Ishikawa (cell line): ENCODE measurements at regions not wholly inside any gene's neighbourhood (a gene's known extent, or its start where the extent isn't known, plus 50 kb on each side); places are given as distances from the start of the nearest gene placed in this dataset.

Source experiments
- CEBPB ChIP-seq: IDR thresholded peaks from 2 replicates; pipeline ENCODE4 v1.6.1; 2012
- CREB1 ChIP-seq: IDR thresholded peaks from 2 replicates; pipeline ENCODE4 v1.6.1; 2012; ENCODE audit warnings: low read depth
- EGR1 ChIP-seq: IDR thresholded peaks from 2 replicates; pipeline ENCODE4 v1.6.1; 2012
- EP300 ChIP-seq: IDR thresholded peaks from 2 replicates; pipeline ENCODE4 v1.6.1; 2012; ENCODE audit warnings: borderline replicate concordance
- FOXM1 ChIP-seq: IDR thresholded peaks from 2 replicates; pipeline ENCODE4 v1.6.1; 2012; ENCODE audit warnings: low read depth, borderline replicate concordance
- MAX ChIP-seq: IDR thresholded peaks from 2 replicates; pipeline ENCODE4 v1.6.1; 2012
- NFIC ChIP-seq: IDR thresholded peaks from 2 replicates; pipeline ENCODE4 v1.6.1; 2012
- RAD21 ChIP-seq: IDR thresholded peaks from 2 replicates; pipeline ENCODE4 v1.6.1; 2012; ENCODE audit warnings: low read depth
- TAF1 ChIP-seq: IDR thresholded peaks from 2 replicates; pipeline ENCODE4 v1.6.1; 2012; ENCODE audit warnings: low read depth, mild to moderate bottlenecking
- TCF12 ChIP-seq: IDR thresholded peaks from 2 replicates; pipeline ENCODE4 v1.6.1; 2012; ENCODE audit warnings: low read depth
- TEAD4 ChIP-seq: IDR thresholded peaks from 2 replicates; pipeline ENCODE4 v1.6.1; 2012
- USF1 ChIP-seq: IDR thresholded peaks from 2 replicates; pipeline ENCODE4 v1.6.1; 2012
- YY1 ChIP-seq: IDR thresholded peaks from 2 replicates; pipeline ENCODE4 v1.6.1; 2012; ENCODE audit warnings: low read depth
- ZBTB7A ChIP-seq: IDR thresholded peaks from 2 replicates; pipeline ENCODE4 v1.6.1; 2012; ENCODE audit warnings: low read depth
- TF ChIP-seq, protein P1 (sequence below): IDR thresholded peaks from 2 replicates; pipeline ENCODE4 v1.6.1; 2012; ENCODE audit warnings: low read depth, mild to moderate bottlenecking

GRCh38 chr3:72312339-72312738 lies 527.4 kb upstream of the PROK2 start:
- TF ChIP-seq NFIC: no peak
- no peak for TF ChIP-seq TEAD4
- TF ChIP-seq TAF1: no peak
- TF ChIP-seq CREB1: no peak
- TF ChIP-seq YY1: no peak
- no peak for TF ChIP-seq TCF12
- TF ChIP-seq FOXM1: no peak
- TF ChIP-seq, protein P1, sequence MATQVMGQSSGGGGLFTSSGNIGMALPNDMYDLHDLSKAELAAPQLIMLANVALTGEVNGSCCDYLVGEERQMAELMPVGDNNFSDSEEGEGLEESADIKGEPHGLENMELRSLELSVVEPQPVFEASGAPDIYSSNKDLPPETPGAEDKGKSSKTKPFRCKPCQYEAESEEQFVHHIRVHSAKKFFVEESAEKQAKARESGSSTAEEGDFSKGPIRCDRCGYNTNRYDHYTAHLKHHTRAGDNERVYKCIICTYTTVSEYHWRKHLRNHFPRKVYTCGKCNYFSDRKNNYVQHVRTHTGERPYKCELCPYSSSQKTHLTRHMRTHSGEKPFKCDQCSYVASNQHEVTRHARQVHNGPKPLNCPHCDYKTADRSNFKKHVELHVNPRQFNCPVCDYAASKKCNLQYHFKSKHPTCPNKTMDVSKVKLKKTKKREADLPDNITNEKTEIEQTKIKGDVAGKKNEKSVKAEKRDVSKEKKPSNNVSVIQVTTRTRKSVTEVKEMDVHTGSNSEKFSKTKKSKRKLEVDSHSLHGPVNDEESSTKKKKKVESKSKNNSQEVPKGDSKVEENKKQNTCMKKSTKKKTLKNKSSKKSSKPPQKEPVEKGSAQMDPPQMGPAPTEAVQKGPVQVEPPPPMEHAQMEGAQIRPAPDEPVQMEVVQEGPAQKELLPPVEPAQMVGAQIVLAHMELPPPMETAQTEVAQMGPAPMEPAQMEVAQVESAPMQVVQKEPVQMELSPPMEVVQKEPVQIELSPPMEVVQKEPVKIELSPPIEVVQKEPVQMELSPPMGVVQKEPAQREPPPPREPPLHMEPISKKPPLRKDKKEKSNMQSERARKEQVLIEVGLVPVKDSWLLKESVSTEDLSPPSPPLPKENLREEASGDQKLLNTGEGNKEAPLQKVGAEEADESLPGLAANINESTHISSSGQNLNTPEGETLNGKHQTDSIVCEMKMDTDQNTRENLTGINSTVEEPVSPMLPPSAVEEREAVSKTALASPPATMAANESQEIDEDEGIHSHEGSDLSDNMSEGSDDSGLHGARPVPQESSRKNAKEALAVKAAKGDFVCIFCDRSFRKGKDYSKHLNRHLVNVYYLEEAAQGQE: no peak
- TF ChIP-seq ZBTB7A: no peak
- no peak for TF ChIP-seq USF1
- TF ChIP-seq MAX: no peak

- no peak for TF ChIP-seq MAX
- no peak for TF ChIP-seq EP300
- no peak for TF ChIP-seq YY1
- no peak for TF ChIP-seq TEAD4
These were observed 526.5 kb upstream of the PROK2 start for GRCh38 chr3:72311425-72311824.

DNA sequence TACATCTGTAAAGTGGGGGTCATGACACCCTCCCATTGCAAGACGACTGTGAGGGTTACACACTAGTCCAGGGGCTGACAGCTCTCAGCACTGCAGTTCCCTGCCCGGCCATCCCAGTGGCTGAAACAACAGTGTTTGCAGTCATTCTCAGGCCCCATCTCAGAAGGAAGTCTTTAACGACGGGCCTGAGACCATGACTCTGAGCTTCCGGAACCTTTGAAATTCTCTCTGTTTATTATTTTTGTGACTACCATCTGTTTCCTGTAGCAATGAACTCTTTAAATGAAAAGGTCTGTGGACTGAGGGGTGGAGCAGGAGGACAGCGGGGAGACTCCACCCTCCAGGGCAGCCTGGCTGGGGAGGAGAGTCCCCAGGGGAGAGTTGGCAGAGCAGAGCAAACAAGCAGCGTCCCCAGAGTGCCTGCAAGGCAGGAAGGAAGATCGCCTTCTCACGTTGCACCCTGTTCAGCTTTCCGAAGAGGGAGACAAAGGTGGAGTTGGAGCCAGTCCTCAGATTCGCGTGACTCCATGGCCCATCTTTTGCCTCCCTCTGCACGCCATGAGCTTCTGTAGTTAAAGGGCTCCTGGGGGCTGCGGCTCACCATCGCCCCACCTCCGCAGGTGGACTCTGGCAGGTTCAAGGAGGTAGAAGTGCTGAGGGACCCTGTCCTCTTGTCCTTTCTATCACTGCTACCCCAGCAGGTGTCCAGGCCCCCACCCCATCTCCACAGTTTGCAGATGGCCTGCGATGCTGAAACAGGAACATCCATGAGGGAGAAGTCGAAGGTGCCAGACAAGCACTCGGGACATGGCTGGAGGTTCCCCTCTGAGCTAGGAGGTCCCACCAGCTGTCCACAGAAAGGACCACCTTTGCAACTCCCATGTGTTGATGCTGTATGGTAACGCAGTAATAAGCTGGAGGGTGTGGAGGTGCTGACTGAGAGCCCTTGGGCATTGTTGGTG lies 525.8 kb upstream of the PROK2 start:
- TF ChIP-seq FOXM1 (no peak), EGR1 (no peak), TAF1 (no peak), YY1 (no peak), RAD21 (no peak; the same call in 1 of the 2 replicates), TEAD4 (no peak), CREB1 (no peak), ZBTB7A (no peak), TCF12 (no peak), NFIC (no peak), USF1 (no peak), EP300 (no peak), CEBPB (no peak), MAX (no peak)
- TF ChIP-seq, protein P1: no peak

DNA sequence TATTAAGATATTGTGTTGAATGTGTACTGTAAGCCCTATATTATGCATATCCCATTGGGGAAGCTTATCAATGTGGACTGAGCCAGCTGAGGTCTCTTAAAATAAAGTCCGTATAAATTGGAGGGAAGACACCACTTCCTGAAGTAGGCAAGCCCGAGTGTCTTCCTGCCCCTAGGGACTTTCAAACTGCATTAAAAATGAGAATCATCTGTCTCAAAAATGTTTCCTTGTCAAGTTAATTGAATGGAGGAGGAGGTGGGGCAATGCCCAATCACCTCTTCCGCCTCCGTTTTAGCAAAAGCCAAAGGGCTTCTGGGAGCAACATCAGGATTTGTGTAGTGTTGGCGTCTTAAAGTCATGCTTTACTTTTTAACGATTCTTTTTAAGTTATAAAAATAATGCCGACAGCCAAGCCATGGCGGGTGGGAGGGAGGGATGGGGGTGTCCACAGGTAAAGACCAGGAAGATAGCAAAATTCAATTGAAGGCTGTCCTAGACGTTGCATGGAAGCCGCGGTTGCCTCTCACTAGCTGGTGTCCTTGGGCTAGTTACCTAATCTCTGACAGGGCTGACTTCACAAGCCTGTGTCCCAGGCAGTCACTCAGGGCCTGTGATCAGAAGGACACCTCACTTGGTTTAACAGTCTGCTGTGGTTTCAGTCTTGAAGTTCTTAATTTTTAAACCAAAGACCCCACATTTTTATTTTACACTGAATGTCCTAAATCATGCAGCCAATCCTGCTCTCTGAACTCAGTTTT lies 524.9 kb upstream of the PROK2 start:
- TF ChIP-seq USF1 (no peak), EGR1 (no peak), FOXM1 (no peak), TAF1 (no peak), TEAD4 (no peak)

- TF ChIP-seq MAX: no peak
- no peak for TF ChIP-seq YY1
- TF ChIP-seq EGR1: no peak
- TF ChIP-seq FOXM1: no peak
- TF ChIP-seq, protein P1: no peak
- no peak for TF ChIP-seq ZBTB7A
- no peak for TF ChIP-seq RAD21
- no peak for TF ChIP-seq CREB1
- no peak for TF ChIP-seq TCF12
- no peak for TF ChIP-seq EP300
- no peak for TF ChIP-seq NFIC
- TF ChIP-seq TAF1: no peak
- no peak for TF ChIP-seq TEAD4
- TF ChIP-seq USF1: no peak
- no peak for TF ChIP-seq CEBPB
These were observed 523.7 kb upstream of the PROK2 start for GRCh38 chr3:72308641-72309040.
